Activated effector memory CD4-positive, alpha-beta T cell treated with anti-CD3 and anti-CD28 coated beads, Interleukin-2, amount 50 U/mL, for 16 hours (primary cell): ENCODE measurements at regions not wholly inside any gene's neighbourhood (a gene's known extent, or its start where the extent isn't known, plus 50 kb on each side); places are given as distances from the start of the nearest gene placed in this dataset.

Experiments used
- DNase-seq: peaks from one replicate; pipeline ENCODE4 v3.0.0-alpha.2; 2020

DNA sequence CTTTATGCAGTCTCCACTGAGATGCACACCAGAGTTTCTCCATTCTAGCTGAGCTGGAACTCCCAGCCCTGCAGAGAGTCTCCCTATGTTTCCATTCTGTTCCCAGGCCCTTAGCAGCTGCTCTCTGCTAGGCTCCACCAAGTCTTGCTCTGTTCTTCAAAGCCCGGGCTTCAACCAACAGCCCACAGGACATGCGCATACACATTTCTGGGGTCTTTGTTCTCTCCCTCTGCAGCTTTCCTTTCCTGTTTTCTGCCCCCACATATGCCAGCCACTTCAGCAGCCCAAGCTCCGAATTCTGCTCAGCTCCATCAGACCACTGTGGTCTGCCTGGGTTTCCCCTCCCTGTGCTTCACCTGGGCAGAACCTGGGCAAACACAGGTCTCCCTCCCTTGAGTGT lies 205.9 kb downstream of the CBLN1 start:
- no peak for DNase-seq

DNA sequence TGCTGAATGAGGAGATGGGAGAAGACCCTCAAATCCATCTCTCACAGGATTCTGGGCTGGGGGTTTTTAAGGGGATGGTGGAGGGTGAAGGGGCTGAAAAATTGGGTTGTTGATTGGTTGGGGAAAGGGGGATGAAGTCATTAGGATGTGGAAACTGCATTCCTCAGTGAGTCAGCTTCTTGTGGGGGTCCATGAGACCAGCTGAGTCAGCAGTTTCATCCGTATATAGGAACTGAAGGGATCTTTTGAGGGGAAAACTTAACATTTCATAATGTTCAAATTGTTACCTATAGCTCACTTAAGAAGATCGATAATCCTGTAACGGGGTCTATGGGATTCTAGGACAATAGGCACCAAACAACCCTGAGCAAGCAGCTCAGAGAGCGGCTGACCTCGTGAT lies 213.4 kb downstream of the CBLN1 start:
- no peak for DNase-seq

DNA sequence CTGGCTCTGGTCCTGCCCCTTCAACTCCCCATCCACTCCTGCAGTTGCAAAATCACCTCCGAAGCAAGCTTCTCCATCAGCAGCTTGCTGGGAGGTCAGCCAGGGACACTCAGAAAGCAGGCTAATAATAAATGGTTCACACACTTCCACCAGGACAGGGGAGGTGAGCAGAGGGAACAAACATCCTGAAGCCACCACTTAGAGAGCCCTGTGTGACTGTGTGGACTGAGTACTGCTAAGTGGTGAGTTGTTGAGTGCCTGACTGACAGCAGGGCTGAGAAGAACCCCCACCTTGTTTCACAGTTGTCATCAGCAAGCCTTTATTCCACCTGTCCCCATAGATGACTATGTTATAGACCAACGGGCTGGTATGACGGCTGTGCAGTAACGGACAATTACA lies 213.9 kb downstream of the CBLN1 start:
- no peak for DNase-seq

DNA sequence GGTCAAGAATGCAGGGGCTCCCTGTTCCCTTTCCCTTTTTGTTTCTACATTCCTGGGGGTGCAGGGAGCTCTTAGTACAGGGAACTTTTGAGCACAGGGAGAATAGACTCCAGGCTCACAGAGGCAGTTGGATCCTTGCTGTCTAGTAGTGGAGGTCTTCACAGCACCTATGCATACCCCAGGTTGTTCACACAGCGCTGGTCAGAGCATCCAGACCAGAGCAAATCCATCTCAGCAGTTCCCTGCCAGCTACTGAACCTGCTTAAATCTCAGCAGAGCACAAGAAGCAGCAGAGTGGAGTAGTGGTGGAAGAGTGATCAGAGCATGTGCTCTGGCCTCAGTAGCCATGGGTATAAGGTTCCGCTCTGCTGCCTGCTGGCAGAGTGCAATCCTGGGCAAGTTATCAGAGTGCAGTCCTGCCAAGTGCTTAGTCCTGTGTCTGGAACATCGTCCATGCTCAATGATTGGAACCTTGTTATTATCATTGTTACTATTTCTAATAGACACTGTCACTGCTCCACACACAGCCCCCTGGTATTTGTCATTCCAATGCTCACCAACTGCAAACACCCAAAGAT lies 220.4 kb downstream of the CBLN1 start:
- DNase-seq, result no peak

DNA sequence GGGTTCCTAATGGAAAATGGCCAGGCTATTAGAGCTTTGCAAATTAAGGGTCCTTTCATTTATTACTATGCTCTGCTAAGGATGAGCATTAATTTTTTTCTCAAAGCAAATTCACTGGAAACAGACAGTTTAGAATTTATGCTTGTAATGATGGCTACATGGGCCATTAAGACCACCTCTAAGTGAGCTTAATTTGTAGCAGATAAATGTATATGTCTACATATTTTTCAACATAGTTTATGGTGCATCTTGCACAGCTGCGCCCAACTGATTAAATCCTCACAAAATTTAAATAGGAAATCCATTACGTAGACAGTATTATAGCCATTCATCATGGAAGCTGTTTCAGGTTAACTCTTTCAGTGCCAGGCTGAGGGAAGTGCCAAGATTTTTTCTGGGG lies 220.9 kb downstream of the CBLN1 start:
- no peak for DNase-seq

DNA sequence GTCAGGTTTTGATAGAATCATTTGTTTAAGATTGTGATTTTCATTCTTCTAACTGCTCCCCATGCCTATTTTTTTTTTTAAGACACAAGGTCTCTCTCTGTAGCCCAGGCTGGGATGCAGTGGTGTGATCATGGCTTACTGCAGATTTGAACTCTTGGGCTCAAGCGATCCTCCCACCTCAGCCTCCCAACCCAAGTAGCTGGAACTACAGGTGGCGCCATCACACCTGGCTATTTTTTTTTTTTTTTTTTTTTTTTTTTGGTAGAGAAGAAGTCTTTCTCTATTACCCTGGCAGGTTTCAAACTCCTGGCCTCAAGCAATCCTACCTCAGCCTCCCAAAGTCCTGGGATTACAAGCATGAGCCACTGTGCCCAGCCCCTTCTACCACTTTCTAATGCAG lies 223.3 kb downstream of the CBLN1 start:
- no peak for DNase-seq

DNA sequence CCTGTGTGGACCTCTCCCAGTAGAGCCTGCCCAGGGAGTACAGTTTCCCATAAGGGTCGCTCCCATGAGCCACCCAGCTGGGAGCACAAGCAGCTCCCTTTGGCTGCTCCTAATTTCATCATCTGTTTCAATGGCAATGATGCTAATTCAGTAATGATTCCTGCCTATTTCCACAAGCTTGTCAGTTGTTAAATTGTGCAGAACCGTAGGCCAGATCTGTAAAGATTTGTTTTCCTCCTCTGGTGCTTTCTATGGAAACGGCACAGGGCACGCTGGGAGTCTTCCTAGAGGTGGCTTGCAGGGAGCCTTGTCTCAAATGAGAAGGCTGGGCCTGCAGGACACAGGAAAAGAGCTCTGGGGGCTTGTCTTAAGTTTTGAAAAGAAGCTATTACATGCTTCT lies 223.7 kb downstream of the CBLN1 start:
- no peak for DNase-seq

DNA sequence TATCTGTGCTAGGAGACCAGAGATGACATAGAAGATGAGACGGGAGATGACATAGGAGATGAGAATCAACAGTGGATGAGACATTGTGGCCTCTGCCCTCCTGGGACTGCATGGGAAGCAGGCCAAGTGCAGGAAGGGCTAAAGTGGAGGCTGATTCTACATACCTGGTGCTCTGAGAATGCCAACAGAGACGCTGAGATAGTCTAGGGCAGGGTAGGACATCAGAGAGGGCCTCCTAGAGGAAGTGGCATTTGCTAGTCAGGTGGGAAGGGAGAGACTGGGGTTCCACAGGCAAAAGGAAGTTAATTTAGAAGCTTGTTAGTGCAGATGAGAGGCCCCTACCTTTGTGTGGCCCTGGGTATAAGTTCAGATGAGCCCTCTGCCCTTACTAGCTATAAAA lies 224.2 kb downstream of the CBLN1 start:
- no peak for DNase-seq

DNA sequence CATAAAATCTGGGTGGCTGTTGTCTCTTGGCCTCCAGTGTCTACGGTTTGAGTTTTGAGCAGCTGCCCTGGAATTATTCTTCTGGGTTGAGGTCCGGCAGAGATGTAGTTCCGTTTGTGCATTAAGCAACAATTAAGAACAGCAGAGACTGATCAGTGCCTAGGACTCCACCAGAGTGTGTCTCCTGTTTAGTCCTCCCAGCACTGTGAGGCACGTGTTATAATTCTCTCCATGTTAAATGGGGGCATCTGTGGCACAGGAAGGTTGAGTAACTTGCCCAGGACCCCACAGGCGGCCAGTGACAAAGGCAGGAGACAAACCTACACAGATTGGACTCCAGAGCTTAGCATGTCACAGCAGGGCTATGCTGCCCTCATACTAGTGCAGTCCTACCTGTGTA lies 225.1 kb downstream of the CBLN1 start:
- no peak for DNase-seq

DNA sequence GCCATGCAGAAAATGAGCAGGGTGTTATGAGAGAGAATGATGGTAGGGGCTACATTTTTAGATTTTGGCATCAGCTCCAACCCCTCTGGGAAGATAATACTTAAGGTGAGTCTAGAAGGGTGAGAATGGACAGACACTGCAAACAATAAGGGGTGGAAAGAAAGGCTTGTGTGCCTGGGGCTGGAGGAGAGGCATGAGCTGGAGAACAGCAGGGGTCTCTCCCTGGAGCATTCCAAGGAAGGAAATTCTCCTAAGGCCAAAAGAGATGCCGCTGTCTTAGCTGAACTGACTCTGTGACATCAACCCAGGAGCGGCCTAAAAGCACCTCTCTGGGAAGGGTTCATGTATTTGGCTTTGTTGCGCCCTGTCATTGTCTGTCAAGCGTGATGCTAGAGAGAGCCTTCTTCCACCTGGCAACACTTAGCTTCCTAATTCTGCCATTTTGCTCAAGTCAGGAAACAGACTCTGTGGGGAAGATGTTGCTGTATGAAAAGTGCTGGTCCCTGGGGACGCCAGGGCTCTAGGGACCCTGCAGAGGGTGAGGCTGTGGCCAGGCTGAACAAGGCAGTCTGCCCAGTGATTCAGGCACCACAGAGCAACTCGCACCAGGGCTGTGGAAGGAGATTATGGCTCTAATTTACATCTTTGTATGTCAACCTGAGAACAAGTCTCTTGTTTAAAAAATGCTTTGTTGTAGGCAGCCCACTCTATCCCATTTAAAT lies 225.7 kb downstream of the CBLN1 start:
- no peak for DNase-seq

DNA sequence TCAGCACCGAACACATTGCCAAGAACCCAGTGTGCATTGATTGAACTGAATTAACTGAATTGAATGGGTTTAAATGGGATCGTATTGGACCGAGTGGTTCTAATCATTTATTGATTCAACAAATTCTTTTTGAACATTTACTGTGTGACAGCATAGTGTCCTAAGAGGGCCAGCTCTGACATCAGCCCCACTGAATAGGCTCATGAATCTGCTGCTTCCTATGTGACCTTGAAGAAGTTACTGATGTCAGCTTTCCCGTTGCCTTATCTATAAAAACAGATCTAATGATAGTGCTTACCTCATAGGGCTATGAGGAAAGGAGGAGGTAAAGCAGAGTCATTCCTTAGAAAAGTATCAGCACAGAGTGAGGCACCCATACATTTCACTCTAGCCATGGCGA lies 226.3 kb downstream of the CBLN1 start:
- DNase-seq, result no peak

DNA sequence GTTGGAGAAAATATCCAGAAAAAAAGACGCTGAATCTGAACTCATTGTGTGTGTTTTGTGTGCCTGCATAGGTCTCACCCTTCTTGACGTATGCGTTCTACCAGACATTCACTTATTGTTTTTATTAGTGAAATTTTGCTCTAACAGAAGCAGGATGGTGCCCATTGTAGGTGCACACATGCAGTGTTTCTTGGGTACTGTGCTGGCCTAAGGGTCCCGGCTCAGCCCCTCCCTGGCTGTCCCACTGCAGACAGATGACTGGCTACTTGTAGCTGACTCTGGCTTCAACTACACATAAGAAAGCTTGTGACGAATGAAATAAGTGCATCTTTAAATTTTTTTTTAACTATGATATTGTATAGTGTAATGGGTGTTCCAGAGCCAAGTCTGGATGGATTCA lies 227.0 kb downstream of the CBLN1 start:
- DNase-seq, result no peak

DNA sequence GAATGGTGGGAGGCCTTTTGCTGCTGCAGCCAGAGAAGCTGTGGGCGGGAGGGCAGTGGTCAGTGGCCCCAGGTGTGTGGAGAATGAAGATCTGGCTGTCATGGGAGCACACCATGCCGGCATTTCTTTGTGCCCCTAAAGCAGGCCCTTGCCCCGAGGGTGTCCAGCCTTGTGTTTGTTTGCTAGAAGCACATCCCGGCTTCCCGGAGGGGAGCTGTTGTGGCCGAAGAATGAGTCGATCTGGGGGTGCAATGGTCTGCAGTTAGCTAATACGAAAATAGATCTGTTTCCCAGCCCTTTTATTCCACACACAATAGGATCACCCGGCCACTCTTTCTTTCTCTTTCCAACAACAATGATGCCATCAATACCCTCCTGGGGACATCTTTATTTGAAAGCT lies 228.8 kb downstream of the CBLN1 start:
- no peak for DNase-seq

DNA sequence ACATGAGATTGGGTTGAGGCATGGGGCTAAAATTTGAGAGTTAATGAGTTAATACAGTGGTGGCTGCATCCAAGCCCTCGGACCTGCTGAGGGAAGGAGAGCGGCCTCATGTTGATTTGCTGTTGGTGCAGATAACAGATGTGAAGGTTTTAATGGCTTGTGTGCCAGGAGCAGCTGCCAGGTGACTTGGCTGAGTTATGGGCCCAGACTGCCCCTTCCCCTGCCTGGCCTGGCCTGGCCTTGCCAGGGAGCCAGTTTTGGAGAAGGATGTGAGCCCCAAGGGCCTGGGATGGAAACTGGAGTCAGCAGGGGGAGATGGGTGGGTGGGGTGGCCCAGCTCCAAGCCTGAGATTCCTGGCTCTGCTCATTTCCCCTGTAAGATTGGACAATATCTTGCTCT lies 230.1 kb downstream of the CBLN1 start:
- no peak for DNase-seq

DNA sequence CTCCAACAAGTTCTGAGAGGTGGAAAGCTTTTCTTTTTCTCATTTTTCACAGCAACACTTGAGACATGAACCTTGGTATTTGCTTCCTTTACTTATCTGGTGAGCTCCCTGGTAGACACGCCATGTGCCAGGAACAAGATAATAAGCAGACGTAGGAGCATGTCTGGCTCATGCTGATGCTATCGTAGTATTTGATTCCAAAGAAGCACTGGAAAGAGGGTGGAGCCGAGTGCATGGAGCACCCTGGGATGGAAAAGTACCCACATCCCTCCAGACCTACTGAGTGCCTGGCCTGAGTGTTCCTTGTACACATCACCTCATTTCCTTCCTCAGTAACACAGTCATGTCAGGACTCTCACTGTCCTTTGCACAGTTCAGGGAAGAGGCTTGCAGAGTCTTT lies 231.0 kb downstream of the CBLN1 start:
- no peak for DNase-seq

DNA sequence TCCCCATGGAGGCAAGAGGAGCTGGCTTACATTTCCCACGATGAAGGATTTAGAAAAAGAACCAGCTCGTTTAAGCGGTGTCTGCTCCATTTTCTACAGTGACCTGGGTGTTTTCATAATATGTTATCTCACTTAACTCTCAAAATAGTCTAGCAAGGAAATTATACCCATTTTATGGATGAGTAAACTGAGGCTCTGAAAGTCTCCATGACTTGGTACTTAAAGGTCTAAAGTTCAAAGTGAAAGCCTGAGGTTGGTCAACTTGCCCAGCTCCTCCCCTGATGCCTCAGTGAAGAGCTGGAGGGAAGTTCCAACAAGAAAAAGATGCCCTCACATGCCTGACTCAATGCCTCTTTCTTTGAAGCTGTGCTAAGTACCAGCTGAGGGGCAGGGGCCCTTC lies 232.0 kb downstream of the CBLN1 start:
- DNase-seq, result no peak

DNA sequence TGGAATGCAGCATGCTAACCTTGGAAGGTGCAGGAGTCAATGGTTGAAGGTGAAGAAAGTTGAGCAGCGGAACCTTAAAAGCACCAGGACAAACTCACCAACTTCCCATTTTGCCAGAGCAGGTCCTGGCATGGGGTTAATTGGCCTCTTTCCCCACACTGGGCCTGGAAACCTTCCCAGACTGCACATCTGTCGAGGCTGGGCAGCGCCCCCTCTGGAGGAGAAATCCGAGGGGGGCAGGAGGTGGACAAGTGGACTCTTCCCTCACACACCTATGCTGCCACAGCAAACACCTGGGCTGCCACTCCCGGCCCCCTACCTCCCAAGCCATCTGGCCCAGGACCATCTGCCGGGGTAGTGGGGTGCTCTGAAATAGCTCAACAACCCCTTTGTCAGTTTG lies 232.4 kb downstream of the CBLN1 start:
- no peak for DNase-seq

DNA sequence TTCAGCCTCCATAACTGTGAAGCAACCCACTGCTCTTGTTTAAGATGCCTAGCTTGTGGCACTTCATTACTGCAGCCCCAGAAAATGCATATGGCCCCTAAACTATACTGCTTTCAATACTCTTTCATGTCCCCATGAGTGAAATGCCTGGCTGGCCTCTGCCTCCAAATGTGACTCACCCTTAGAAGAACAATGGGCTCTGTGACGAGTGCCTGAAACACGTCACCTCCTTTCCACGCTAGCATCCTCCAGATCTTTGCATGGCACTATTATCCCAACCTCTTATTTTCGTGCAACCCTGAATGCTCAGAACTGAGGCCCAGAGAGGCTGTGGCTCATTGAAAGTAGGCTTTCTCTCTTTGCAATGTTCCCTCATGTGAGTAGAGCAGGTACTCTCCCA lies 233.1 kb downstream of the CBLN1 start:
- DNase-seq, result no peak

DNA sequence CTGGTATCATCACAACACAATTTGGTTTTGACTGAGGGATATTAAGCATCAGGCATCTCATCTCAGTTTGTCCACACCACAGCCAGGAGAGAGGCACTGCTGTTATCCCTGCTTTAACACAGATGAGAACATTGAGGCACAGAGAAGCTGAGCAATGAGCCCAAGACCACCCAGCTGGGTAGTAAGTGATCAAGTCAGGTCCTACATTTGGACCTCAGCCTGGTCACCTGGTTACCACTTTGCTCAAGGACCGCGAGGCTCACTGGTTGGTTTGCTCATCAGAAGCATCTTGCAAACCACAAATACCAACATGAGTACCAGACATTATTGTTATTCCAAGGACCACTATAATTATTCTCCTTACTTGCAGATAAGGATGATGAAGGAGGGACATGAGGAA lies 245.5 kb downstream of the CBLN1 start:
- DNase-seq, result no peak

DNA sequence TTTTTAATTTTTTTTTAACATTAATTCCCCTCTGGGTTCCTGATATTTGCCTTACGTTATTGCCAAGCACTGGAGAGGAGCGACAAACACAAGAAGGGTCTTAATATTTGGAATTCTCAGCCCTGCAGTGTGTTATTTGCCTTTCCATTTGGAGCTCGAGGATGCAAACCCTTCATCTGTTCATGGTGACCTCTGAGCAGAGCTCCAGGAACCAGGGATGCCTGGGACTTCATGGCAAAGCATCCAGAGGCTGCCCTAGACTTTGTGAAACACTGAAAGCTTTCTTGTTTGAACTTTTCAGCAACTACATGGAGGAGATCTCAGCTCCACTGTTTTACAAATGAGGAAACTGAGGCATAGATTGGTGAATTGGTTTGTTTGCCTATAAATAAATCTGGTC lies 254.2 kb downstream of the CBLN1 start:
- DNase-seq, result no peak

DNA sequence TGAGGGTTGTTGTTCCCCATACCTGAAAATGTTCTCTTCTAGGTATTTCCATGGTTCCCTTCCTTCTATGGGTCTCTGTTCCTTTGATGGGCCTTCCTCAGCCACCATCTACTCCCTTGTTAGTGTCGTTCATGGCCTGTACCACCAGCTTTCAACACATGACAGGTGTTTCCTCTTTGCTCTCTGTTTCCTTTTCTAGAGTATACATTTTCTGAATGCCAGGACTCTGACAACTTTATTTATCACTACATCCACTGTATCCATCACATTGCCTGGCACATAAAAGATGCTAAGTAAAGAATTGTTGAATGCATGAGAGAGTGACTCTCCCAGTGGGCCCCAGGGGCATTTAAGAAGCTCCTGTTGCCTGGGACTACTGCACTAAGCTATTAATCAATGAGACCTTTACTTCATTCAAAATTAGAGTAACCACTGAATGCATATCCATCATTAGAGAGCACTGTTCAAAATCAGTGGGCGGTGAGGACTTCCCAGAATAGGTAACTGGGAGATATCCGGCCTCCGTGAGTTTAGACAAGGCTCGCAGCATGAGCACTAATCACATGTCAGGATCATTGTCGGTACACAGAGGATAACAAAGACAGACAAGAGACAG lies 255.0 kb downstream of the CBLN1 start:
- no peak for DNase-seq

DNA sequence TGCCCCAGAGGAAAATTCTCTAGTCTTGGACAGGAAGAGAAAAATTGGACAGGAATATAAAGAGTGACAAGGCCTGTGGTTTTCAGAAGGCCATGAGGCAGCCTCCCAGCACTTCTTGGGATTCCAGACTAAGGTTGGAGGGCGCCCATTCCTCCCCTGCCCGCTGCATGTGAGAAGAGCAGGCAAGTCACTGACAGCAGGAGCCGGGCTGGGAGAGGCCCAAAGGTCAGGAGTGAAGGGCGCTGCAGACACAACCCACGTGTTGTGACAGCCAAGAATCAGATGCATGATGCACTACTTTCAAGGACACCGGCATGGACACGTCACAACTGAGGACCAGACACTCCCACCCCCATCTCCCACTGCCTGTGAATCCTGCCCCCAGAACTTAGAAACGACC lies 256.7 kb downstream of the CBLN1 start:
- no peak for DNase-seq

DNA sequence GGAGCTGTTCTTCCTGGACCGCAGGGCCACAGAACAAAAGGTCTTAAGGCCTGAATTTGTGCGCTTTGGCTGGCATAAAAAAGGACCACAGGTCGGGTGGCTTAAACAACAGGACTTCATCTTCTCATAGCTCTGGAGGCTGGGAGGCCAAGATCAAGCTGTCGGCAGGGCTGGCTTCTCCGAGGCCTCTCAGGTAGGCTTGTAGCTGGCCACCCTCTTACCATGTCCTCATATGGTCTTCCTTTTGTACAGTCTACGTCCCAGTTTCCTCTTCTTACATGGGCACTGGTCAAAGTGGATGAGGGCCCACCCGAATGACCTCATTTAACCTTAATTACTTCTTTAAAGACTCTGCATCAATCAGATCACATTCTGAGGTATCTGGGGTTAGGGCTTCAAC lies 257.6 kb downstream of the CBLN1 start:
- DNase-seq, result no peak

DNA sequence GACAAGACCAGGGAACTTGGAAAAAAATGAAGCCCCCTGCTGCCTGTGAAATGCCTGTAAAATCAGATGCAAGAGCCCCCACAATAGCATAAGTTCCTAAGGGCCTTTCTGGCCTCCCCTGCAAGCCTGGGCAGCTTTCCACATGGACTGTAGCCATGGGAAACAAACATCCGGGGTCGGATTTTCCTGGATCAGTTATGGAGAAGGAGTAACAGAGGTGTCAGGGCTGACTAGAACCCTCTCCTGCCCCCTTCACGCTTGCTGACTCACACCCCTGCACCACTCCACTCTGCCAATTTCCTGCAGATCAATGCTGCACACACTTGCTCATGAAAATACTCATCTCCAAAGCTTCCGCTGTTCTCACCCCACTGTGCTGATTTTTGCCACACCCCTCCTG lies 258.6 kb downstream of the CBLN1 start:
- no peak for DNase-seq
